IPS DF 6.9 (cell line): ENCODE measurements at regions not wholly inside any gene's neighbourhood (a gene's known extent, or its start where the extent isn't known, plus 50 kb on each side); places are given as distances from the start of the nearest gene placed in this dataset.

Experiments used
- DNase-seq: peaks from one replicate; pipeline ENCODE4 v3.0.0-alpha.2; 2013; ENCODE audit warnings: low read depth, low spot score
- H3K27ac ChIP-seq: one replicate; pipeline ENCODE4 v1.5.1; 2013; ENCODE audit warnings: low read length, control low read depth
- H3K27me3 ChIP-seq: 2 replicates; pipeline ENCODE4 v1.6.1; 2013; ENCODE audit warnings: mild to moderate bottlenecking, low read length; ENCODE audit not compliant: control insufficient read depth, insufficient read depth
- H3K36me3 ChIP-seq: 2 replicates; pipeline ENCODE4 v1.6.1; 2013; ENCODE audit warnings: low read length; ENCODE audit not compliant: control insufficient read depth, insufficient read depth
- H3K4me1 ChIP-seq: 2 replicates; pipeline ENCODE4 v1.6.1; 2013; ENCODE audit warnings: low read length; ENCODE audit not compliant: control insufficient read depth, insufficient read depth
- H3K4me3 ChIP-seq: 2 replicates; pipeline ENCODE4 v1.5.1; 2013; ENCODE audit warnings: mild to moderate bottlenecking, low read length
- H3K9me3 ChIP-seq: 2 replicates; pipeline ENCODE4 v1.6.1; 2013; ENCODE audit warnings: low read length, inconsistent platforms; ENCODE audit not compliant: control insufficient read depth, insufficient read depth
- WGBS: extraction: QIAGEN DNeasy Blood & Tissue Kit; methylation state at CpG from one replicate; pipeline ENCODE4 v1.1.7; 2013; ENCODE audit warnings: mixed read lengths, missing lambda C conversion rate; ENCODE audit not compliant: insufficient read length, insufficient coverage; 5-methylcytosine and 5-hydroxymethylcytosine counted together

- no peak overlapping the region for H3K27ac ChIP-seq
- peaks cover 10% of the 10 kb centered on the region for H3K4me1 ChIP-seq
- H3K9me3 ChIP-seq: no peaks in the 10 kb centered on the region
- DNase-seq: no peak
- no peak overlapping the region for H3K4me3 ChIP-seq
- no CpG with 5 or more reads among the region's 8 CpGs for WGBS
- H3K36me3 ChIP-seq: no peaks in the 10 kb centered on the region
- no peaks in the 10 kb centered on the region; the same call in 1 of the 2 replicates for H3K27me3 ChIP-seq
These were observed 123.0 kb downstream of the C9orf50 start for GRCh38 chr9:129497813-129498450.

GRCh38 chr9:129497005-129497812 is 123.7 kb downstream of the C9orf50 start:
- no peaks in the 10 kb centered on the region for H3K9me3 ChIP-seq
- H3K27me3 ChIP-seq: no peaks in the 10 kb centered on the region; the same call in 1 of the 2 replicates
- peaks cover 10% of the 10 kb centered on the region for H3K4me1 ChIP-seq
- H3K4me3 ChIP-seq: peak overlapping the region; percentile 45; the same call in 1 of the 2 replicates
- no peak overlapping the region for H3K27ac ChIP-seq
- H3K36me3 ChIP-seq: no peaks in the 10 kb centered on the region
- DNase-seq: no peak
- WGBS: no CpG with 5 or more reads among the region's 16 CpGs

DNA sequence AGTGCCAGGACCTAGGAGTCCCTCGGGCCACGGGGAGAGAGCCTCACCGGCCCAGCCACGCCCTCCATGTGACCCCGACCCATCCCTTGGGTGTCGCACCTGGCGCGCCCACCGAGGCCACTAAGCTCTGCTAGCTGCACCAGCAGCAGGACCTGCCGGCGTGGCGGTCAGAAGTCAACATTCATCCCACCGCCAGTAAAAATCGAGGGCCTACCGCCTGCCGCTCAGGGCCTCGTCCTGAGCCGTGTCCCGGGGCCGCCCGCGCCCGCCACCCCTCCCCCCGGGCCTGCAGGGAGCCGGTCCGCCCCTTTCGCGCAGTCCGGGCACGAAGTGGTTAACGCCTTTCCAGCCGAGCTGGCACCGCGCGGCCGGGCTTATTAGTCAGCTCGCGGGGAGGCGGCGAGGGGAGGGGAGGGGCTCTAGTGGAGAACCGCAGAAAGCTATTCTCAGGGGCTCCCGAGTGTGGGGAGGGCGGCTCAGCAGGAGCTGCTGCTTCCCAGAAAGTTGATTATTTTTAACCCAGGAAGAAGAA is 124.4 kb downstream of the C9orf50 start:
- H3K4me3 ChIP-seq: peak overlapping the region; percentile 45
- no peaks in the 10 kb centered on the region for H3K9me3 ChIP-seq
- DNase-seq: peak; percentile 72
- no peak overlapping the region for H3K27ac ChIP-seq
- WGBS: no CpG with 5 or more reads among the region's 43 CpGs
- peaks cover 10% of the 10 kb centered on the region for H3K4me1 ChIP-seq
- H3K27me3 ChIP-seq: no peaks in the 10 kb centered on the region; the same call in 1 of the 2 replicates
- no peaks in the 10 kb centered on the region for H3K36me3 ChIP-seq

DNA sequence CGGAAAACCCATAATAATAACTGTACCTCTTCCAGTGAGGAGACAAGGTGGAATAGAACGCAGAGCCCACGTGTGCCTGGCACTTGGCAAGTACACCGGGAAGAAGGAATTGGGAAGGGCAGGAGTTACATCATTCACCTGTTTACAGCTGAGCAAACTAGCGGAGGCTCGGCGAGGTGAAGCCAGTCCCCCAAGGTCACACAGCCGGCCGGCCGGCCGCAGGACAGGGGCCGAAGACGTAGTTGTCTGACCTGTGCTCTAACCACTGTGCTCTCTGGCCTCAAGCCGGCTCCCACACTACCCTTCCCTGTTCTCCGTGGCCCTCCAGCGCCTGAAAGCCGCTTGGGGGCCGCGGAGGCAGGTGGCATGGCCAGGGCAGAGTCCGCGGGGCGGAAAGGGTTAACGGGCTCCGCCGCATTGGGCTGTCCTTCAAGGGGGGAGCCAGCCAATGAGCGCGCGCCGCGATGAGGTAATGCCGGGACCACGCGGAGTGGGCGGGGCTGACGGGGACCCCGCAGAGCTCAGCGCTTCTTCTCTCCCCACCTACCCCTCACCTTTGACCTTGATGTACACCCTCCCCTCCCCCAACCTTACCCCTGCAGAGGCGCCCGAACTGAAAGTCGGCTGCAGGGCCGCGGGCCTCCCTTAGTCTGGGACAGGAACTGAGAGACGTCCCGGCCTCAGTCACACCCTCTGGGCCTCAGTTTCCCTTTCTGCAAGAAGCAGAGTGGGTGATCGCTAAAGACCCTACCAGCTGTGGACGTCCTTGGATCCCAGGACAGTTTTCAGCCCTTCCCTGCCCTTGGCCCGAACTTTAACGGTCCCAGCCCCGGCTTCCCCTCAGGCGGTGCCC is 125.1 kb downstream of the C9orf50 start:
- no peaks in the 10 kb centered on the region for H3K36me3 ChIP-seq
- H3K9me3 ChIP-seq: no peaks in the 10 kb centered on the region
- no CpG with 5 or more reads among the region's 50 CpGs for WGBS
- peaks cover 10% of the 10 kb centered on the region for H3K4me1 ChIP-seq
- H3K27ac ChIP-seq: no peak overlapping the region
- H3K4me3 ChIP-seq: peak overlapping the region; percentile 45
- peak; percentile 85 for DNase-seq
- no peaks in the 10 kb centered on the region; the same call in 1 of the 2 replicates for H3K27me3 ChIP-seq

DNA sequence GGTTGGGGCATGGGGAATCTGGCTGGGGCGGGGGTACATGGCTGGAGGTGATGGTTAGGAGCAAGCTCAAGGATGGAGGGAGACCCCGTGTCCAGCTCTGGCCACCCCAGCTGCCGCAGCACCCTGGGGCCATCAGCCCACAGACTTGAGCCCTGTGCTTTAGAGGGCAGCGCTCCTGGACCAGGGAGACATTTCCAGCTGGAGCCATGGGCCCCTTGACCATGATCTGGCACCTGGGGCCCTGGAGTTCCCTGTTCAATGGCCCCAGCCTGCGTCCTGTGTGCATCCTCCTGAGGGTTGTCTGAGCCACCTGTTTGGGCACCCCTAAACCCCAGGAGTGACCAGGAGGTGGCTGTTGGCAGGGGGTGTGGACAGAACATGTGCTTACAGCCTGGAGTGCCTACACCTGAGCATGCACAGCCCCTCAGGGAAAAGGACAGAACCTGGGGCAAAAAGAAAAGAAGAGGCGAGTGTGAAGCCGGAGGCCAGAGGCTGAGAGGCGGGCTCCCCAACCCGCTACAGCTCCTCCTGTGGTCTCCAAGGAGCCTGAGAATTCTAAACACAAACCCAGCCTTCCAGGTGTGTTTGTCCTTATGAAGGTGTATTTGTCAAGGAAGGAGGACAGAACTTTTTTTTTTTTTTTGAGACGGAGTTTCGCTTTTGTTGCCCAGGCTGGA is 126.7 kb downstream of the C9orf50 start:
- Histone ChIP-seq H3K27me3 (no peaks in the 10 kb centered on the region; the same call in 1 of the 2 replicates), H3K9me3 (no peaks in the 10 kb centered on the region), H3K27ac (no peak overlapping the region), H3K4me1 (peaks cover 14% of the 10 kb centered on the region), H3K36me3 (no peaks in the 10 kb centered on the region), H3K4me3 (no peak overlapping the region)
- WGBS: no CpG with 5 or more reads among the region's 11 CpGs
- DNase-seq: no peak

DNA sequence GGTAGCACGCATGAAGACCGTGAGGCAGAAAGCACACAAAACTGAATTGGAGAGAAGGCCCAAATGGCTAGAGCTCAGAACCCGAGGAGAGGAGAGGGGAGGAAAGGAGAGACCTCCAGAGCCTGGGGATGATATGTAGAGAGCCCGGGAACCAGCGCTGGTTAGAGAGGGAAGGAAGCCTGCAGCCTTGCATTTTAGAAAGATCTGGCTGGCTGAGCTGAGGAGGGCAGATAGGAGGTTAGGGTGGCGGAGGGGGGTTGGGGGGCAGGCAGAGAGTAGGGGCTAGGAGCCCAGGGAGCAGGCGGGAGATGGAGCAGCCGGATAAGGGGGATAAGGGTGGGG is 127.2 kb downstream of the C9orf50 start:
- H3K36me3 ChIP-seq: no peaks in the 10 kb centered on the region
- no peak for DNase-seq
- WGBS: no CpG with 5 or more reads among the region's 8 CpGs
- peaks cover 4% of the 10 kb centered on the region; the same call in 1 of the 2 replicates for H3K27me3 ChIP-seq
- no peak overlapping the region for H3K4me3 ChIP-seq
- no peak overlapping the region for H3K27ac ChIP-seq
- H3K9me3 ChIP-seq: no peaks in the 10 kb centered on the region
- peaks cover 16% of the 10 kb centered on the region for H3K4me1 ChIP-seq

- Histone ChIP-seq H3K4me3 (no peak overlapping the region), H3K4me1 (peaks cover 17% of the 10 kb centered on the region), H3K36me3 (no peaks in the 10 kb centered on the region), H3K27ac (no peak overlapping the region), H3K27me3 (peaks cover 4% of the 10 kb centered on the region; the same call in 1 of the 2 replicates), H3K9me3 (no peaks in the 10 kb centered on the region)
- WGBS: no CpG with 5 or more reads among the region's 9 CpGs
- DNase-seq: no peak
These were observed 127.7 kb downstream of the C9orf50 start for GRCh38 chr9:129493002-129493705.

DNA sequence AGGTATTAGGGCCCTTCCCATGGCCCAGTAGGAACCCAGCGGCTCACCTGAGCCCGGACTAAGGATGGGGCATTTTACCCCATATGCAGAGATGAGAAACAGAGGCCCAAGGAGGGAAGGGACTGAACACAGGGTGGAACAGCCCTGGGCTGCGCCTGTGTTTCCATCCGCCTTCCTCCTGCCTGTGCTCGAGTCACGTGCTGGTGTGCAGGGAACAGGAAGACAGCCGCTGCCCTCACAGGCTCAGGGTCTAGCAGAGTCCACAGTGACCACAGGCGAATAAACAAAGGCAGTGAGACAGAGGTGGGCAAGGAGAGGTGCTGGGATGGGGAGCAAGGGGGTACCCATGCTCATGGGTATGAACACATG is 129.4 kb downstream of the C9orf50 start:
- peaks cover 8% of the 10 kb centered on the region; the same call in 1 of the 2 replicates for H3K27me3 ChIP-seq
- no peaks in the 10 kb centered on the region for H3K36me3 ChIP-seq
- no peak overlapping the region for H3K27ac ChIP-seq
- DNase-seq: no peak
- peaks cover 23% of the 10 kb centered on the region for H3K4me1 ChIP-seq
- no CpG with 5 or more reads among the region's 8 CpGs for WGBS
- no peak overlapping the region for H3K4me3 ChIP-seq
- no peaks in the 10 kb centered on the region for H3K9me3 ChIP-seq

DNA sequence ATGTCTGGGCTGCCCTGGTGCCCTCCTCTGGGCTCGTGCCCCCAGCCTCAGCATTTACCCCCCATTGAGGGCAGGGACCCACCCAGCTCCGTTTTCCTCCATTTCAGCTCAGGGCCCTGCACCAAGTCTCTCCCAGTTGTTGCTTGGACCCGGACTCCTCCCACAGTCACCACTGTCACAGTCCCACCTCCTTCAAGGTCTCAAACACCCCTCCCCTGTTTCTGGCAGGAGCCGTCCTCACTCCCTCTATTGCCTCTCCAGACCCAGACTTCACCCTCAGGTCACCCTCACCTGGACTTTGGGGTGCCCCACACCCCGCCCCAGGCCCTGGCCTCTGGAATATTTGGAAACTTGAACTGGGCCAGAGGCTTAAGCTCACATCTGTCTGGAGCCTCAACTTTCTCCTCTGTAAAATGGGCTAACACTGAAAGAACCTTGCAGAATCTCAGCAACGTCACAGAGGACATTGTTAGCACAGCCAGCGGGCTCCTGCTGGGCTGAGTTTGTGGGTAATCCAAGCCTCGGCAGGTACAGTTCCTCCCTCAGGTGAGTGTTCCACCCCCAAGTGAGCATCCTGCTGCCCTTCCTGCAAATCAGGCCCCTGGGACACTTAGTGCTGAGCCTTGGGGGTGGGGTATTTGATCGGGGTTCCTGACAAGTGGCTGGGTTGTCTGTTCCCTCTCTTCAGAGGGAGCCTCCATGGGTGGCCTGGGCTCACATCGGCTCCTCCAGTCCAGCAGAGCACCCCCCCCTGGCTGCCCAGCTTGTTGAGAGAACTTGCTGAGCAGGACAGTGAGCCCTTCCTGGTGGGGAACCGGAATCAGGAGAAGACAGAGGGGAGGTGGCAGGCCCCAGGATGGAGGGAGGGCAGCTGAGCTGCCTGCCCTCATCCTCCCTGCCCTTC is 130.1 kb downstream of the C9orf50 start:
- no CpG with 5 or more reads among the region's 11 CpGs for WGBS
- Histone ChIP-seq H3K4me3 (no peak overlapping the region), H3K9me3 (no peaks in the 10 kb centered on the region), H3K27ac (no peak overlapping the region), H3K27me3 (peaks cover 8% of the 10 kb centered on the region; the same call in 1 of the 2 replicates), H3K4me1 (peaks cover 20% of the 10 kb centered on the region), H3K36me3 (no peaks in the 10 kb centered on the region)
- DNase-seq: no peak
